ENCODE measurements at regions not wholly inside any gene's neighbourhood (a gene's known extent, or its start where the extent isn't known, plus 50 kb on each side); places are given as distances from the start of the nearest gene placed in this dataset.

GRCh38 chr10:59595593-59595992 is 114.1 kb downstream of the SLC16A9 start:
- no peak for DNase-seq (ENCODE audit: extremely low read depth, low read depth, low spot score)

DNA sequence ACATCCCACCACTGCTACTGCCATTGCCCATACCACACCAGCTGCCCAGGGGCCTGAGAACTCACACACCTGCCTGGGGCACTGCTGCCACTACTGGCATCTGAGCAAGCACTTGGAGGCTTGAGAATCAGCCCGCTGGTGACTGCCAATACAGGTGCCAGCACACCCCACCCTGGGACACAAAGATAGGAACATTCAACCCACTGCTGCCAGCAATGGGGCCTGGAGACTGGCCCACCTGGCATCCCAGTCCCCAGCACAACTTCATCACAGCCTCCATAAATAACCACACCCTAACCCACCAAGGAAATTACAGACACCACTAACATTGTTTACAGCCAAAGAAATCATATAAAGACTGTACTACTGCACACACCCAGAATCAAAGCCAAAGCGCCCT is 115.9 kb downstream of the SLC16A9 start:
- DNase-seq (ENCODE audit: extremely low read depth, low read depth, low spot score): no peak

DNA sequence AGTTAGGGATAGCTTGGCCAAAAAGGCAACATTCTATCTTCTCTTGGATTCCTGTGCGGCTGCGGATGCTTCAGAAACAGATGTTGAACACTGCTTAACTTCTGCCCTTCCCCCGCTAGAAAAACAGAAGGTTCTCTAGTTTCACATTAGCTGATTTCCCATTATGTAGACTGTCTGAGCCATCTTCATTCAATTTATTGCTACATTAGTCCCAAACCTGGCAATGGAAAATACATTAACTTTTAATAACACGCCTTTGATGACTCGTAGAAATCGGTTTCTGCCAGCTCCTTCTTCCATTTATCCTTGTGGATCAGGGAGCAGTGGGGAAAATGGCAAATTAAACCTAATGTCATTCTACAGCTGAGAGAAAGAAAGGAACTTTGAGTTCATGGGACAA is 119.9 kb downstream of the SLC16A9 start:
- no peak for DNase-seq (ENCODE audit: extremely low read depth, low read depth, low spot score)

DNA sequence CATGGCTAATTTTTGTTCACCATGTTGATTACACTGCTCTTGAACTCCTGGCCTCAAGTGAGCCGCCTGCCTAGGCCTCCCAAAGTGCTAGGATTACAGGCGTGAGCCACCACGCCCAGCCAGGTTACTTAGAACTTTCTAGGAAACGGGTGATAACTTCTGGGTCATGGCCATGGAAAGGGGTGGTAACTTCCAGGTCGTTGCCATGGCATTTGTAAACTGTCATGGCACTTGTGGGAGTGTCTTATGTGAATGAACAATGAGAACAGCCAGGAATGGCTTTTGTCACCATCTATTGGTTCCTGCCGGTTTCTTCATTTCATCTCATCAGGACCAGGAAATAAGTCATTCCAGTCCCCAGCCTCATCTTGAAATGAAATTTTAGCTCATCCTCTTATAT is 120.9 kb downstream of the SLC16A9 start:
- no peak for DNase-seq (ENCODE audit: extremely low read depth, low read depth, low spot score)

GRCh38 chr10:59587756-59588140 is 121.9 kb downstream of the SLC16A9 start:
- DNase-seq (ENCODE audit: extremely low read depth, low read depth, low spot score): no peak

DNA sequence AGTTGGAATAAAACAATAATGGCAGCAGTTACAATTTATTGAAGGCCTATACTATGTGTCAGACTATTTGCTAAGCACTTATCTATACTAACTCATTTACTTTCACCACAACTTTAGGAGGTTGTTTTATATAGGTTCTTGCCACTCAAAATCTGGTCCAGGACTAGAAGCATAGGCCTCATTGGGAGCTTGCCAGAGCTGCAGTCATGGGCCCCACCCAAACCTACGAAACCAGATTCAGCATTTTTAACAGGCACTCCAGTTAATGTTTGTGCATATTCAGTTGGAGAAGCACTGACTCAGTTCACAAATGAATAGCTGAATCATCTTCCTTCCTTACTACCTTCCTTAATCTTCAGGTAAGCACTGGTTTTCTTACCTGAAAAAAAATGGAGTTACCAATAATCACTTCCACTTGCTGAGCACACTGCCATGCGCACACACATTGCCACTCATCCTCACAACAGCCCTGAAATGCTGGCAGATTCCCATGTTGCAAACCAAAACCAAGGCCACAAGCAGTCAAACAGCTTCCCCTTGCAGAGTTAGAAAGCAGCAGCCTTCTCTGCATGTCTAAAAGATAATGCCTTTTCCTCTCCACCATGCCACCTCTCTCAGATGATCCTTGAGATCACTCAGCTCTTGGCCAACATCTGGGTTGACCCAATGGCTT is 122.4 kb downstream of the SLC16A9 start:
- no peak for DNase-seq (ENCODE audit: extremely low read depth, low read depth, low spot score)

DNA sequence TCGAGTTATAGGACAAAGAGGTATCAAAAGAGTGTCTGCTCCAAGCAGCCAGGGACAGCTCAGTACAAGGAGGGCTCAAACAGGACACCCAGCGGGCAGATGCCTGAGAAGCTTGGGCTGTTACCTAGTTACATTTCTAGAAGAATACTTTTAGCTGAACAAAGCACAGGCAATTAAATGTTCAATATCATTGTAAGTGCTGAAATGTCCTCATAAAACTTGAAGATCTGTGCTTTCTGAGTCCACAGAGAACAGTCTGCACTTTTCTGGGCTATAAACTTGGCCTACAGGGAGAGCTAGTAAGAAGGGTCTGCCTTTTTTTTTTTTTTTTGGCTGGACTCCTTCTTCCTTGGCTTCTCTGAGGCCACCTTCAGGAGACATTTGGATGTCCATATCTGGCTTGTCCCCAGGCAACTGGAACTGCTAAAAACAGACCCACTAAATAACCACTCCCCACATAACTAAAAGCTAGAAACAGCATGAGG is 123.2 kb downstream of the SLC16A9 start:
- no peak for DNase-seq (ENCODE audit: extremely low read depth, low read depth, low spot score)

GRCh38 chr10:59585046-59585700 is 124.5 kb downstream of the SLC16A9 start:
- DNase-seq (ENCODE audit: extremely low read depth, low read depth, low spot score): no peak

DNA sequence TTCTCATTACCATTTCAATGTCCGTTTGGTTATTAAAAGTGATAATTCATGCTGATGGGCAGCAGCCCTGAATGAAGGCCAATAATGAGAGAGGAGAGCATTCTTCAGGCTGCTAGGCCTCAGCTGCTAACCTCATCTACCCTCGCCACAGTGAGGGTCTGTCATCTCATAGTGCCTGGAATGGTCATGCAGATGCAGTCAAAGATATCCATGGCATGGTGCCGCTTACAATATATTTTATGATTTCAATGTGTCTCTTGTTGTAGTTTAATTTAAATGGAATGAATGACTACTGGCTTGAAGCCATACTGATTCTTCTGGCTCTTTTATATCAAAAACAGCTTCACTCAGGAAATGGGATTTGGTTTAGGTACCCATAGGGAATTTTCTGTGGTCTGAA is 126.9 kb downstream of the SLC16A9 start:
- no peak for DNase-seq (ENCODE audit: extremely low read depth, low read depth, low spot score)

- DNase-seq (ENCODE audit: extremely low read depth, low read depth, low spot score): no peak
These were observed 127.6 kb downstream of the SLC16A9 start for GRCh38 chr10:59582058-59582457.

- no peak for DNase-seq (ENCODE audit: extremely low read depth, low read depth, low spot score)
These were observed 129.4 kb downstream of the SLC16A9 start for GRCh38 chr10:59580026-59580863.

- no peak for DNase-seq (ENCODE audit: extremely low read depth, low read depth, low spot score)
These were observed 130.9 kb downstream of the SLC16A9 start for GRCh38 chr10:59578741-59579140.

DNA sequence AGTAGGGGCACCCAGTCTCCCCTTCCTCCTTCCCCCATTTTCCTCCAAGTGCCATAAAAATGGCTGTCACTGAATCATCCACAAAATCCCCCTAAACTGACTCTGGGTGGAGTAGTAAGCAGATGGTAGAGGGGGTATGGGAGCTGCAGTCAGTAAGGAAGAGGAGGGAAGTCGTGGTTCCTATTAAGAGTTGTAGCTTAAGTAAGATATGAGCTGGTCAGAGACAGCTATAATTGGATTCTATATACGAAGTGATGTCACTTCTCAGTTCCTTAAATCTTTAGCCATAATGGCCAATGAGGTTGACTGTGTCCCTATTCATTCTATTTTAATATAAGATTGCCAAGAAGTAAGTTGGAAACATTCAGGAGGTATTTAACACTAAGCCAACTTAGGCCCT is 131.7 kb downstream of the SLC16A9 start:
- no peak for DNase-seq (ENCODE audit: extremely low read depth, low read depth, low spot score)

- no peak for DNase-seq (ENCODE audit: extremely low read depth, low read depth, low spot score)
These were observed 134.4 kb downstream of the SLC16A9 start for GRCh38 chr10:59575269-59575668.

DNA sequence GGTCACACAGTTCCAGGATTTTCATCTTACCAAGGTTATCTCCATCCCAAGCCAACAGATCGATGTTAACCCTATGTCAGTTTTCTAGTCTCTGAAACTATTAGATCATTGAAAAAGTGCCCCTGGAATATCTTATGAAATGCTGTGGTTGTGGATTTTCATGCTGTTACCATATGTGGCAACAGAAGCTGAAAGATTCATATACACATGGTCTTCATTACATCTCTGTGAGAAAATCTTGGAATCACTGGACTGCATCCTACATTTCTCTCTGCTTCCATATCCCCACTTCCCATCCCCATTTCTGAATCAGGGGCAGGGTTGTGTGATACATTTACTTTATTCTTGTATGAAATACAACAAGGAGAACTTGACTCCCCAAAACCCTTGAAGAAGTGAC is 146.1 kb downstream of the SLC16A9 start:
- no peak for DNase-seq (ENCODE audit: extremely low read depth, low read depth, low spot score)

- no peak for DNase-seq (ENCODE audit: extremely low read depth, low read depth, low spot score)
These were observed 147.5 kb downstream of the SLC16A9 start for GRCh38 chr10:59562126-59562525.

DNA sequence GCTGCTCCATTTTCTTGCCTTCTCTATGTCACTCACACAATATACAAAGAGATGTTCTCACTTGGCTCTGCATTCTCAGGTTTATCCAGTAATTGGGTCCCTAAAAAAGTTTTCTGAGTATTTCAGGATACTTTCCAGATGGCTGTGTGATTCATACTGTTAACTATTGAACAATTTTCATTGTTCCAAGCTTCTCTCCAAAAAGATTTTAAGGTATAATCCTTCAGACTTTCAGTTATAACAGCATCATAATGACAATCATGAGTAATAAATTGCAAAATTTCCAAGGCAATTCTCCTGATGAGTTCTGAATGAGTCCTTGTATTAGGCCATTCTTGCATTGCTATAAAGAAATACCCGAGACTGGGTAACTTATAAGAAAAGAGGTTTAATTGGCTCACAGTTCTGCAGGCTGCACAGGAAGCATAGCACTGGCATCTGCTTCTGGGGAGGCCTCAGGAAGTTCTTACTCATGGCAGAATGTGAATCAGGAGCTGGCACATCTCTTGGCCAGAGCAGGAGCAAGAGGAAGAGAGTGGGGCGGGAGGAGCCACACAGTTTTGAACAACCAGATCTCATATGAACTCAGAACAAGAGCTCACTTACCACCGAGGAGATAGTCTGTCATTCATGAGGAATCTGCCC is 148.1 kb downstream of the SLC16A9 start:
- DNase-seq (ENCODE audit: extremely low read depth, low read depth, low spot score): no peak

DNA sequence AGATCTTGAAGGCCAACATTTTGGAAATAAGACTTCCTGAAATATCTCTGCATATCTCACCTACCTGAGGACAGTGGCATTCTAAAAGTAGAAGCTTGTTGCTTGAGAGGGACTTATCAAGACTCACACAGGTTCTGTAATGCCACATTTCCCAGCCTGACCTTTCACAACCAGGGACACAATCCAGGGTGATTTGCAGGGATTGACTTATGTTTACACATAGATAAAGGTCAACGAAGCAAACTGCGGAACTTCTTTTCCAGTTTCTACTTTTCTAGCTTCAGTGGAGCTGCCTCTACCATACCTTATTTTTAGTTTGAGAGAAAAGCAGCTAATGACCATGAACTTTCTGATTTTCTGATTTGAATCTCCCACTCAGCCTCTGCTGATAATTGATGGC is 148.7 kb downstream of the SLC16A9 start:
- no peak for DNase-seq (ENCODE audit: extremely low read depth, low read depth, low spot score)

- DNase-seq (ENCODE audit: extremely low read depth, low read depth, low spot score): no peak
These were observed 149.5 kb downstream of the SLC16A9 start for GRCh38 chr10:59560161-59560560.

DNA sequence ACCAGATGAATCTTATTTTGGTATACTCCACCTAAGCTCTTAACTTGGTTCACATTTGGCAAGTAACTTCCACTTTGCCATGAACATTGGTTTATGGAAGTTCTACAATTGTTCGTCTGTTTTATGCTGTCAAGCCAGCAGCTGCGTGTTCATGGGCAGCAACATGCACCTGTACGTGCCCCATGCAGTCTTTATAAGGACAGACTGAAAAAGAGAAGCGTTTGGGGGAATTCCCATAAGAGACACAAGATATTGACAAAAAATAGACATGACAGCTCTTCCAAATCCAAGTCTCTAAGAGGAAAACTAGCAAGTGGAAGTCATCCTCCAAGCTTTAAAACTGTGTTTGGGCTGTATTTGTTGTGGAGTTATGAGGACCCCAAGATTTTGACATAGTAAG is 151.6 kb downstream of the SLC16A9 start:
- no peak for DNase-seq (ENCODE audit: extremely low read depth, low read depth, low spot score)

GRCh38 chr10:59557642-59558041 is 152.0 kb downstream of the SLC16A9 start:
- DNase-seq (ENCODE audit: extremely low read depth, low read depth, low spot score): no peak

Measured in glomerular endothelial cell (primary cell).